ENCODE measurements at regions not wholly inside any gene's neighbourhood (a gene's known extent, or its start where the extent isn't known, plus 50 kb on each side); places are given as distances from the start of the nearest gene placed in this dataset.
A peak's percentile ranks its signal among the peaks of the same experiment; 100 is the strongest.
"Not testable (repeated sequence)": the region's sequence is repeated elsewhere in the genome, so short reads cannot be mapped to it uniquely, and the experiment has no call there.

- DNase-seq (ENCODE audit: low read depth) = no peak
These were observed 54.4 kb upstream of the MSH6 start for GRCh38 chr2:47728551-47728950.

- no peak for DNase-seq (ENCODE audit: low read depth)
These were observed 55.0 kb upstream of the MSH6 start for GRCh38 chr2:47727956-47728355.

DNA sequence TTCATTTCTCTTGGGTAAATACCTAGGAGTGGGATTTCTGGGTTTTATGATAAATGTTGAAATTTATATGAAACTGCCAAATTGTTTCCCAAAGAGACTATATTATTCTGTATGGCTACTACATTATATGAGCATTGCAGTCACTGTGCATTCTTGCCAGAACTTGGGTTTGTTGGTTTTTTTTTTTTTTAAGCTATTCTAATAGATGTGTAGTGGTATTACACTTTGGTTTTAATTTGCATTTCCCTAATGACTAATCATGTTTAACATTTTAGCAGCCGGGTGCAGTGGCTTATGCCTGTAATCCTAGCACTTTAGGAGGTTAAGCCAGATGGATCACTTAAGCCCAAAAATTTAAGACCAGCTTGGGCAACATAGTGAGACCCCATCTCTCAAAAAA, 56.0 kb upstream of the MSH6 start:
- DNase-seq (ENCODE audit: low read depth) = not testable (repeated sequence)

DNA sequence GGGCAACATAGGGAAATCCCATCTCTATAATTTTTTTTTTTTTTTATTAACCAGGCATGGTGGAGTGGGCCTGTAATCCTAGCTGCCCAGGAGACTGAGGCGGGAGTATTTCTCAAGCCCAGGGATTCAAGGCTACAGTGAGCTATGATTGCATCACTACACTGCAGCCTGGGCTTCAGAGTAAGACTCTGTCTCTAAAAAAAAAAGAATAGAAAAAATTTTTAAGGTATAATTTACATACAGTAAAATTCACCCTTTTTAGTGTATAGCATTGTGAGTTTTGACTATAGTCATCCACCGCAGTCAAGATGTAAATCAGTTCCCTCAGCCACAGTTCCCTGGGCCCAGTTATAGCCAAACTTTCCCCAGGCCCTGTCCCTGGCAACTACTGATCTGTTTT, 57.1 kb upstream of the MSH6 start:
- peak; percentile 21 for DNase-seq (ENCODE audit: low read depth)

DNA sequence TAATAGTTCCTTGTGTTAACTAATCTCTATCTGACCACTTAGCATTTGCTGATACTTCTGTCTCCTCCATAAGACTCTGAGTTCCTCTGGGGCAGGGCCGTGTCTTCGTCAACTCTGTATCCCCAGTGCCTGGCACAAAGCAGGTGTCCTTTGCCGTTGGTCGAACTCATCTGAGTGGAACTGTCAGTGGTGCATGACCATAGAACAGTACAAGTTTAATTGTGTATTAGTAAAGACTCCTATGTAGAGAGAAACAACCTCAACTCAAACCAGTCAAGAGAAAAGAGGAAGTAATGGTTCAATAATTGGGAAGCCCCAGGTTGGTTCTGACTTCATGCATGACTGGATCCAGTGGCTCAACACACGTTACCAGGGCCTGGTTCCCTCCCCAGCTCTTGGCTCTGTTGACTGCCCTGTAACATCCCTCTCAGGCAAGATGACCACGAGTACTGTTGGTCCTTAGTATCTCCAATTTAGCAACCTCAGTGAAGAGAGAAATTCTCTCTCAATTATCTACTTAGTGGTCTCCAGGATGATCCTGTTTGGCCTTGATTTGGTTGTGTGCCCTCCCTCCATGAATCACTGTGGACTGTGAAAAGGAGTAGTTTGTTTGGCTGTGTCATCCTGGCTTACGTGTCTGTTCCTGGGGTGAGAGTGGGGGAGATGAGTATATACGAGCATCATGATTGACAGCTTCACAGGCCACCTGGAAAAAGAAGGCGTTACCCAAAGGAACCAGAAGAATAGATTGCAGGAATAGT, 58.5 kb upstream of the MSH6 start:
- no peak for DNase-seq (ENCODE audit: low read depth)

DNA sequence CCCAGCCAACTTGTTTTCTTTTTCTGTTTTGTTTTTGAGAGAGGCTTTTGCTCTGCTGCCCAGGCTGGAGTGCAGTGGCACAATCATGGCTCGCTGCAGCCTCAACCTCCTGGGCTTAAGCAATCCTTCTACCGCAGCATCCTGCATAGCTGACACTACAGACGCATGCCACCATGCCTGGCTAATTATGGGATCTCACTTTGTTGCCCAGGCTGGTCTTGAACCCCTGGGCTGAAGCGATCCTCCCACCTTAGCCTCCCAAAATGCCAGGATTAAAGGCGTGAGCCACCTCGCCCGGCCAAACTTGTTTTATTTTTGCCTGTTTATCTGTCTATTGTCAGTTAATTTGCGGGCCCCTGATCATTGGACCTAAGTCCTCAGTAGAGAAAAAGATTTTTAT, 61.6 kb upstream of the MSH6 start:
- no peak for DNase-seq (ENCODE audit: low read depth)

GRCh38 chr2:47720559-47720958, 62.4 kb upstream of the MSH6 start:
- DNase-seq (ENCODE audit: low read depth) = no peak

GRCh38 chr2:47720036-47720435, 62.9 kb upstream of the MSH6 start:
- no peak for DNase-seq (ENCODE audit: low read depth)

GRCh38 chr2:47719099-47719498, 63.8 kb upstream of the MSH6 start:
- no peak for DNase-seq (ENCODE audit: low read depth)

GRCh38 chr2:47716307-47716706, 66.6 kb upstream of the MSH6 start:
- not testable (repeated sequence) for DNase-seq (ENCODE audit: low read depth)

DNA sequence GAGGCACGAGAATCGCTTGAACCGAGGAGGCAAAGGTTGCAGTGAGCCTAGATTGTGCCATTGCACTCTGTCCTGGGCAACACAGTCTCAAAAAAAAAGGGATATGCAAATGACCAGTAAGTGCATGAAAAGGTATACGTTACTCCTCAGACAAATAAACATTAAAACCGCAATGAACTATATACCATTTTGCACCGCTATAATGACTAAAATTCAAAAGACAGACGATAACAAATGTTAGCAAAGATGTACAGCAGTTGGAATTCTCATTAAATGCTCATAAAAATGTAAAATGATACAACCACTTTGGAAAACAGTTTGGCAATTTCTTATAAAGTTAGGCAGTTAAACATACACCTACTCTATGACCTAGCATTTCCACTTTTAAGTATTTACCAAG, 67.4 kb upstream of the MSH6 start:
- DNase-seq (ENCODE audit: low read depth) = no peak

DNA sequence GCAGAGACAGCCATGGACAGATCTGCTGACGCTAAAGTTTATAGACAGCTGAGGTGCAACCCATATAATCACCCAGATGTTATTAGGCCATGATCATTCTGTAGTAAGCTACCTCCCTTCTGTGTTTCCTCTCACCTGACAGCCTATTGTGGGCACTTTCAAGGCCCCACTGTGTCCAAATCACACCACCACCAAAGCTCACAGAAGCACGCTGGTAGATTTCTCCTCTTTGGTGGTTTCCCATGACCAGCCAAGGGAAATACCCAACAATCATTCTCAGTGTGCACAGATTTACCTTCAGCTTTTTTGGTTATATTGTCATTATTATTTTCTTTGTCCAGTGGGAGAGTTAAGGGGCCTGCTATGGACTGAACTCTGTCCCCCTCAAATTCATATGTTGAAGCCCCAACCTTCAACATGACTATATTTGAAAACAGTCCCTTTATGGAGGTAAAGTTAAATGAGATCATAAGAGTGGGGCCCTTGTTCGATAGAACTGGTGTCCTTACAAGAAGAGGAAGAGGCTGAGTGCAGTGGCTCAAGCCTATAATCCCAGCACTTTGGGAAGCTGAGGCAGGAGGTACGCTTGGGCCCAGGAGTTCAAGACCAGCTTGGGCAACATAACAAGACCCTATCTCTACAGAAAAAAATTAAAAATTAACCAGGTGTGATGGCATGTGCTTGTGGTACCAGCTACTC, 74.0 kb upstream of the MSH6 start:
- no peak for DNase-seq (ENCODE audit: low read depth)

DNA sequence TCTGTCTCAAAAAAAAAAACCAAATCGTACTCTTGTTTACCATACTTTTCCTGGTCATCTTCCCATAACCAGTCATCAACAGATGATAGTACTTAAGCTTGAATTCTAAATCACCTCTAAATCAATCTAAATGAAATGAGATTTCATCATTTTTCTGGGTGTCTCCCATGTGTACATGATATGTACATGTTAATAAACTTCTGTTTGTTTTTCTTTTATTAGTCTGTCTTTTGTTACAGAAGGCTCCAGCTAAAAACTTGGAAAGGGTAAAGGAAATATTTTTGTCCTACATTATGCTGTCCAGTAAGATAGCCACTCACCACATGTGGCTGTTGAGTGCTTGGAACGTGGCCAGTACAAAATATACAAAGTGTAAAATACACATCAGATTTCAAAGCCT, 78.7 kb upstream of the MSH6 start:
- DNase-seq (ENCODE audit: low read depth) = peak; percentile 18

GRCh38 chr2:47699533-47700215, 83.3 kb upstream of the MSH6 start:
- no peak for DNase-seq (ENCODE audit: low read depth)

- DNase-seq (ENCODE audit: low read depth) = not testable (repeated sequence)
These were observed 84.4 kb upstream of the MSH6 start for GRCh38 chr2:47698436-47698972.

GRCh38 chr2:47697681-47698435, 85.1 kb upstream of the MSH6 start:
- not testable (repeated sequence) for DNase-seq (ENCODE audit: low read depth)

- DNase-seq (ENCODE audit: low read depth) = no peak
These were observed 85.8 kb upstream of the MSH6 start for GRCh38 chr2:47697000-47697601.

DNA sequence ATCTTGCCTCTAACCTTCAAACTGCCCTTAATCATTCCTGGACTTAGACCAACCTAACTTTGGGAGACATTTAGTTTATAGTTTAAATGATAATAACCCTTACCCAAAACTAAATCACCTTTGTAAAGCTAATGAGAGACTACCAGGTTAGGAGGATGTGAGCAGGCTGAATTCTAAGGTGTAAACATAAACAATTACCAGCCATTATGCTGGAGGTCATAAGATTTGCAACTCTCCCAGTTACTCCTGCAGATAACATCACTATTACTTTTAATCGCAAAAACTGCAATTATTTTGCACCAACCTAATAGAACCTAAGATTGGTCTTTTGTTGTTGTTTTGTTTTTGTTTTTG, 86.5 kb upstream of the MSH6 start:
- no peak for DNase-seq (ENCODE audit: low read depth)

DNA sequence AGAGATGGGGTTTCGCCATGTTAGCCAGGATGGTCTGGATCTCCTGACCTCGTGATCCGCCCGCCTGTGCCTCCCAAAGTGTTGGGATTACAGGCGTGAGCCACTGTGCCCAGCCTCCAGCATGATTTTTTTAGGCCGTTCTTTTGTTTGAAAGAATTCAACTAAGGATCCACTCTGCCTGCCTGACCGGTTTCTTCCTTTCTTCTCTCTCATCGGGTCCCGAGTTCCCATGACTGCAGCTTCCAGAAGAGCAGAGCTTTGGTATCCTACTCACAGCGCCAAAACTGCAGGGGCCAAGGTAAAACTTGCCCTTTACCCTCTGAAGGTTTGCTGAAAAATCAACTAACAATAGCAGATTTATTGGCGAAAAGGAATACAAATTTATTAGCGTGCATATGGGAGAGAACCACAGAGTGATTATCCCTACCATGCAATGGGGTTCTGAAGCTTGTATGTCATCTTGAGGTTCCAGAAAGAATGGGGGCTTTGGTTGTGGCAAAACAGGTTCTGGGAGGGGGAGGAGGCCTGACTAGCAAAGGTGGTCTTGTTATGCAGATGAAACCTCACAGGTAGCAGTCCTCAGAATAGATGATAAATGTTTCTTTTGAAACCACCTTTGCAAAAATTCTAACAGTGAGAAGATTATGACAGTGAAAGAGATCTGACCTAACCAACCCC, 87.0 kb upstream of the MSH6 start:
- DNase-seq (ENCODE audit: low read depth) = no peak

DNA sequence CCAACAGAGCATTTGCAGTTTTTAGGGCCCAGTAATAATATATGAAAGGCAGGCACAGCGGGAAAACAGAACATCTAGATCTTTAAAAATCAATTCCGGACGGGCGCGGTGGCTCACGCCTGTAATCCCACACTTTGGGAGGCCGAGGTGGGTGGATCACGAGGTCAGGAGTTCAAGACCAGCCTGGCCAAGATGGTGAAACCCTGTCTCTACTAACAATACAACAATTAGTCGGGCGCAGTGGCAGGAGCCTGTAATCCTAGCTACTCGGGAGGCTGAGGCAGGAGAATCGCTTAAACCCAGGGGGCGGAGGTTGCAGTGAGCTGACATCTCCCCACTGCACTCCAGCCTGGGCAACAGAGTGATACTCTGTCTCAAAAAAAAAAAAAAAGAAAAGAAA, 88.5 kb upstream of the MSH6 start:
- DNase-seq (ENCODE audit: low read depth) = not testable (repeated sequence)

DNA sequence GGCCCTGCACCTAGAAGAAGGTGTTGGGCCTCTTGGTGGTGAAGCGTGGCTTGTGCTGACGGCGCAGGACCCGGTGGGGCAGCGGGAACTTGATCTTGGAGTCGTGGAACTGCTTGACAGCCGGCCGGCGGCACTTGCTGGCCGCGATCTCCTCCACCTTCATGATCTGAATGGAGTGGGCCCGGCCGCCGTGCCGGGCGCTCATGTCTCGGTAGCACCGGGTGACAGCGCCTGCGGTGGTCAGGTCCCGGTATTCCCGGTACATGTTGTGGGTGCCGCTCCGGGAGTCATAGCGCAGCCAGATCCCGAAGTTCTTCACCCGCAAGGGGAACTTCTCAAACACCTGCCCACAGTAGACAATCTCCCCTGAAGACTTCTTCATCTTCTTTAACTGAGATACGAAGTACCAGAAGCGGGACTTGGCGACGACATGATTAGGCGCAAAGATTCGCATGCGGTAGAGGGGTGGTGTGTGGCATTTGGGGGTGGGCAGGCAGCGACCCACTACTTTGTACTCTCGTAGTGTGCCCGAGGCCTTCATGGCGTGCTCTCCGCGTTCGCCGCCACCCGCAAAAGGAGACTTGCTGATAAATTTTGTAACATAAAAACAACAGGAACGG, 92.1 kb upstream of the MSH6 start:
- DNase-seq (ENCODE audit: low read depth) = not testable (repeated sequence)

Data from fibroblast of gingiva (primary cell).